ENCODE measurements at regions not wholly inside any gene's neighbourhood (a gene's known extent, or its start where the extent isn't known, plus 50 kb on each side); places are given as distances from the start of the nearest gene placed in this dataset.
"Not testable (repeated sequence)": the region's sequence is repeated elsewhere in the genome, so short reads cannot be mapped to it uniquely, and the experiment has no call there.

GRCh38 chr6:96410467-96410866, 111.1 kb upstream of the UFL1 start:
- no peak for DNase-seq (ENCODE audit: low spot score)
- H3K27me3 Mint-ChIP-seq (ENCODE audit: unreplicated experiment) = peaks cover 1% of the 10 kb centered on the region
- H3K4me3 Mint-ChIP-seq (ENCODE audit: unreplicated experiment) = no peak overlapping the region
- TF ChIP-seq CTCF (IDR thresholded peaks at IDR 0.05; ENCODE audit: unreplicated experiment) = no peak
- H3K36me3 Mint-ChIP-seq (ENCODE audit: low read depth, unreplicated experiment) = no peaks in the 10 kb centered on the region
- no peak overlapping the region for H3K27ac Mint-ChIP-seq (ENCODE audit: unreplicated experiment)
- no peaks in the 10 kb centered on the region for H3K4me1 Mint-ChIP-seq (ENCODE audit: unreplicated experiment)
- H3K9me3 Mint-ChIP-seq (ENCODE audit: unreplicated experiment) = no peaks in the 10 kb centered on the region

- no peak overlapping the region for H3K4me3 Mint-ChIP-seq (ENCODE audit: unreplicated experiment)
- H3K27me3 Mint-ChIP-seq (ENCODE audit: unreplicated experiment) = no peaks in the 10 kb centered on the region
- no peaks in the 10 kb centered on the region for H3K4me1 Mint-ChIP-seq (ENCODE audit: unreplicated experiment)
- H3K9me3 Mint-ChIP-seq (ENCODE audit: unreplicated experiment) = no peaks in the 10 kb centered on the region
- H3K27ac Mint-ChIP-seq (ENCODE audit: unreplicated experiment) = no peak overlapping the region
- no peaks in the 10 kb centered on the region for H3K36me3 Mint-ChIP-seq (ENCODE audit: low read depth, unreplicated experiment)
- no peak for DNase-seq (ENCODE audit: low spot score)
- no peak for TF ChIP-seq CTCF (IDR thresholded peaks at IDR 0.05; ENCODE audit: unreplicated experiment)
These were observed 101.3 kb upstream of the UFL1 start for GRCh38 chr6:96420294-96420693.

DNA sequence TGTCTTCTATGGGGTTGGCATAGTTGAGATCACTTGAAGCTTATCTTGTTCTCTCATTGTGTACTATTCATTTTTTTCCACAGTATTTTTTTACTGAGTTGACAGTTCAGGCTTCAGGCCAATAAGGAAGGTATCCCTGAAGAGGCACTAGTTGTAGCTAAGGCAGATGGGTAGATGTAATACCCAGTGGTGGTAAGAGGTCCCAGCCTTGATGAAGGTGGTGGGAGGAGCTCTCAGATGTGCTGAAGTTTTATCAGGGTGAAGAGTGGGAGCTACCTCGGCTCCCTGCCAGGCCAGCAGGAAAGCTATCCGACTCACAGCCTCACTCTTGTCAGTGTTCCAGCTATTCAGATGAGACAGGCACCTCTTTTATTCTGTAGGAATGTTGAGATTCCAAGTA, 87.7 kb upstream of the UFL1 start:
- Mint-ChIP-seq H3K36me3 (ENCODE audit: low read depth, unreplicated experiment) (no peaks in the 10 kb centered on the region), H3K27me3 (ENCODE audit: unreplicated experiment) (no peaks in the 10 kb centered on the region), H3K9me3 (ENCODE audit: unreplicated experiment) (no peaks in the 10 kb centered on the region), H3K27ac (ENCODE audit: unreplicated experiment) (no peak overlapping the region), H3K4me1 (ENCODE audit: unreplicated experiment) (no peaks in the 10 kb centered on the region), H3K4me3 (ENCODE audit: unreplicated experiment) (no peak overlapping the region)
- no peak for TF ChIP-seq CTCF (IDR thresholded peaks at IDR 0.05; ENCODE audit: unreplicated experiment)
- no peak for DNase-seq (ENCODE audit: low spot score)

DNA sequence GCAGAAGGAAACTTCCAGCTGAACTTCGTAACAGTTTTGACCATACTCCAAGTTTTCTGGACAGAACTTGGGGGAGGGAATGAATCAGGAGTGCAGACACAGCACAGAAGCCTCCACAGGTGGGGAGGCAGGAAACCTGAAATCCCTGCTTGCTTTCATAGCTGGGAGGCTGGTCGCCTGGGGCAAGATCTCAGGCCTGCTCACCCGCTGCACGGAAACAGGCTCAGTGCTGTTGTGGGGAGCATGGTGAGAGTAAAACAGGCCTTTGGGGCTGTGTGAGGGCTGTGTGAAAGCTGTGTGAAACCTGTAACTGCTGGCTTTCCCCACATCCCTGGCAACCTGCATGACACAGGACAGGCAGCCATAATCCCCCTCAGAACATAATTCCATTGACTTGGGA, 85.2 kb upstream of the UFL1 start:
- Mint-ChIP-seq H3K9me3 (ENCODE audit: unreplicated experiment) (no peaks in the 10 kb centered on the region), H3K36me3 (ENCODE audit: low read depth, unreplicated experiment) (no peaks in the 10 kb centered on the region), H3K27ac (ENCODE audit: unreplicated experiment) (no peak overlapping the region), H3K4me1 (ENCODE audit: unreplicated experiment) (no peaks in the 10 kb centered on the region), H3K4me3 (ENCODE audit: unreplicated experiment) (no peak overlapping the region), H3K27me3 (ENCODE audit: unreplicated experiment) (no peaks in the 10 kb centered on the region)
- TF ChIP-seq CTCF (IDR thresholded peaks at IDR 0.05; ENCODE audit: unreplicated experiment) = no peak
- DNase-seq (ENCODE audit: low spot score) = no peak

- not testable (repeated sequence) for DNase-seq (ENCODE audit: low spot score); H3K36me3 Mint-ChIP-seq (ENCODE audit: low read depth, unreplicated experiment); H3K27me3 Mint-ChIP-seq (ENCODE audit: unreplicated experiment); H3K4me3 Mint-ChIP-seq (ENCODE audit: unreplicated experiment); H3K27ac Mint-ChIP-seq (ENCODE audit: unreplicated experiment); H3K9me3 Mint-ChIP-seq (ENCODE audit: unreplicated experiment); H3K4me1 Mint-ChIP-seq (ENCODE audit: unreplicated experiment)
These were observed 84.4 kb upstream of the UFL1 start for GRCh38 chr6:96437228-96437627.

Measured in endothelial cell (in vitro differentiated cells).